GM19035 (cell line): ENCODE measurements at regions not wholly inside any gene's neighbourhood (a gene's known extent, or its start where the extent isn't known, plus 50 kb on each side); places are given as distances from the start of the nearest gene placed in this dataset.
"Not testable (repeated sequence)": the region's sequence is repeated elsewhere in the genome, so short reads cannot be mapped to it uniquely, and the experiment has no call there.

Experiments used
- ATAC-seq: cut with Tn5 transposase; IDR thresholded peaks from one replicate; pipeline ENCODE4 v1.9.1; 2021; ENCODE audit not compliant: unreplicated experiment

DNA sequence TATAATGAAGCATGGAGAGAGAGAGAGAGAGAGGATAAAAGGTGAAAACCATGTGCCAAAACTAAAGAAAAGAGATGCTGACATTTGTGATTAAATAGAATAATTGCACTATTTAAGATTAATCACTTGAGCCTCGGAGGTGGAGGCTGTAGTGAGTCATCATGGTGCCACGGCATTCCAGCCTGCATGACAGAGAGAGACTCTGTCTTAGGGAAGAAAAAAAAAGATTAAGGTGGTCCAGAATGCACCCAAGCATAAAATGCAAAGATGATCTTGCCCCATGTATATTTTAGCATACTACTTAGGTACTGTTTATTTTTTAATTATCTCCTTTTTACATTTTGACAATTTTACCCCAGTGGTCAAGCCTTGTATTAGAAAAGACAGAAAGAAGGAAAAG, 742.5 kb downstream of the SPATA31A1 start:
- ATAC-seq, result not testable (repeated sequence)

- not testable (repeated sequence) for ATAC-seq
Measured at GRCh38 chr9:40106003-40106782, 750.7 kb downstream of the SPATA31A1 start.

DNA sequence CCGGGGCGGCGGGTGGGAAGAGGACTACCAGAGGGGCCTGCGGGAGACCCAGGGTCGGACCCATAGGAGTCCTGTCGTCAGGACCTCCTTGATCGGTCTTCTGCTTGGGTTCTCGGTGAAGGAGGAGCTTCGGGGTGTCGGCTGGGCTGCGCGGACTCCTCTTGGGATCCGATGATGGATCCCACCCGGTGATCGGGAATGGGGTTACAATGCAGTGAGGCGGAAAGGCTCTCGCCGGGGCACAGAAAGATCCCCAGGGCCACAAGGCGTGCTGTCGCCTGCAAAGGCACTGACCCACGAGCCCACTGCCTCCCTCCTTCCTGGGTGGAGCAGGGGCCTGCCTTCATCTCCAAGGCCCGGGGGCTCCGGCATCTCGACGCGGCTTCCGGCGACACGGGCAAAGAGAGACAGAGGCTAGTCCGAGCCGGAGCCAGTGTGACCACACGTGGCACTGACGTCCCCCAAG, 751.3 kb downstream of the SPATA31A1 start:
- not testable (repeated sequence) for ATAC-seq

- not testable (repeated sequence) for ATAC-seq
Measured at GRCh38 chr9:40107251-40107650, 751.8 kb downstream of the SPATA31A1 start.

GRCh38 chr9:40108465-40108864, 753.0 kb downstream of the SPATA31A1 start:
- ATAC-seq, result not testable (repeated sequence)

- ATAC-seq, result not testable (repeated sequence)
Measured at GRCh38 chr9:40110751-40111150, 755.3 kb downstream of the SPATA31A1 start.

GRCh38 chr9:40111571-40111970, 756.1 kb downstream of the SPATA31A1 start:
- not testable (repeated sequence) for ATAC-seq

DNA sequence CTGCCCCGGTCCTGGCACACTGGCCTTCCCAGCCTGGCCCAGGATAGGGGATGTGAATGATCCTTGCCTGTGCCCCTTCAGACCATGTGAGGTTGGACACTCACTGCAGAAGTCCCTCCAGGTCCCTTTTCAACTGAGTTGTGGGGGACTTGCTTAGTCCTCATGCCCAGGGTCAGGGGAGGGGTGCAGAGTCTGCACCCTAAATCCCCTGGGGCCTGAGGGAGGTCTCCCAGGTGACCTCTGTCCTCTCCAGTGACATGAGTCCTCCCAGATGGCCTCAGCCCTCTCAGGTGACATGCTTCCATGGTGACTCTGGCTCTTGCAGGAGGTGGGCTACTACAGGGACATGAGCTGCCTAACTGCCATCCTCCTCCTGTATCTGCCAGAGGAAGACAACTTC, 775.1 kb downstream of the SPATA31A1 start:
- not testable (repeated sequence) for ATAC-seq

DNA sequence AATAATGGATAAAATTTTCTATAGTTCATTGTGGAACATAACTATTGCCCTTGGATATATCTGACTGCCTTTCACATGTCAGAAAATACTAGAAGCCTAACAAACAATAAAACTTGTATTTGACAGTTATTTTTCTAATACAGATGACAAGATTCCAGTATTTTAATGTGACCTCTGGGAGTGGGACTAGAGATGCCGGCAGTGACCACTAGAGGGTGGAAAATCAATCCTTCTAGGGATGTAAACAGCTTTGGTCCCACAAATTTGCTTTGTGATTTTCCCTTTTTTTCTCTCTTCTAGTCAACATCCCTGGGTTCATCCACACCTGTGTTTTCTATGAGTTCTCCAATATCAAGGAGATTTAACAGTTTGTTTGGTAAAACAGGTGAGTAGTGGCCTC, 813.7 kb downstream of the SPATA31A1 start:
- ATAC-seq, result peak; percentile 84

DNA sequence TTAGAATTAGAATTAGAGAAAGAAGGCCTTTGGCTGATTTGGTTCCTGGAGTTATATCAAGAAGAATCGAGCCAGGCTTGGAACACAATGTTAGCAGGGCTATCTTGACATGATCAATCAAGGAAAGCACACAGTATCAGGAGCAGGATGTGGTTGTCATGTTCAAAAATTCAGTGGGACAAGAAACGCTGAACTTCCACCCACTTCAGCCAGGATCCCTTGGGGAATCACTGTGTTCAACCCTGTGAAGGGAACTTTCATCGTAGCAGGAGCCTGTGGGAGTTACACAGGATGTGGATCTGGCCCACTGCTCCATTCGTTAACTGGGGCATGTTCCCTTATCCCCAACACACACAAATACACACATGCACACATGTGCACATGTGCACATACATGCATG, 817.8 kb downstream of the SPATA31A1 start:
- not testable (repeated sequence) for ATAC-seq

DNA sequence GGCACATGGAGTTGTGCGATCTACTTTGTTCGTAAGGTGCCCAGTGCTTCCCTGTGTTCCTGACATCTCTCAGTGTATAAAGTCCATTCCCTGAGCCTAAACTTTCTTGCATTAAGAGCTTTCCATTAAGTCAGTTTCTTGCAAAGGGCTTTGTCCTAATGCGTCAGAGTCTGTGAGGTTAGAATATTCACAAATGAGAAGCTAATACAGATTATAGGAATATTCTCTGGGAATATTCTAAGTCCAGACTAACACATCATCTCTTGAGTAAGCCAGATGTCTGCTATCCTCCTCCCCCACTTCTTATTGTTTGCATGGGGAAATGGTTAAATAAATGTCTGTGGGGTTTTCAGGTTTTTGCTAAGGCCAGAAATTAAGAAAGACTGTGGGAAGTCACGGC, 818.6 kb downstream of the SPATA31A1 start:
- not testable (repeated sequence) for ATAC-seq

- not testable (repeated sequence) for ATAC-seq
Measured at GRCh38 chr9:40177403-40177802, 821.9 kb downstream of the SPATA31A1 start.

- ATAC-seq, result not testable (repeated sequence)
Measured at GRCh38 chr9:40191403-40191802, 835.9 kb downstream of the SPATA31A1 start.

DNA sequence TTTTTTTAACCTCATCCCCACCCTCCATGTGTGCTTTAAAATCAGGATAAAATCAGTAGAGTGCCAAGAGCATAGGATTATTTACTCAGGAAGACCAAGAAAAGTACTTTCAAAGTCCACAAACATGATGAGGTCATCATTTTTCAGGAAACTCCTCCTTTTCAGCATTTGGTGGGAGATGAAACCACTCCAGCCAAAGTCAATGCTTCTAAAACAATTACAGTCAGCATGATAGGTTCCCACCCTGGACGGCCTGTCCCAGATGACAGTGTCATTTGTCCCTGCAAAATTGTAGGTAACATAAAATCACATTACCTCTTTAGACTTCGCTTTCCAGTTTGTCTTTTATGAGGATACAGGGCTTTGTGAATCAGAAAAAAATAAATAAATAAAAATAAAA, 836.7 kb downstream of the SPATA31A1 start:
- not testable (repeated sequence) for ATAC-seq

GRCh38 chr9:40196165-40196714, 840.8 kb downstream of the SPATA31A1 start:
- not testable (repeated sequence) for ATAC-seq

- ATAC-seq, result not testable (repeated sequence)
Measured at GRCh38 chr9:40196803-40197202, 841.3 kb downstream of the SPATA31A1 start.

GRCh38 chr9:40221596-40222233, 866.2 kb downstream of the SPATA31A1 start:
- ATAC-seq, result not testable (repeated sequence)

DNA sequence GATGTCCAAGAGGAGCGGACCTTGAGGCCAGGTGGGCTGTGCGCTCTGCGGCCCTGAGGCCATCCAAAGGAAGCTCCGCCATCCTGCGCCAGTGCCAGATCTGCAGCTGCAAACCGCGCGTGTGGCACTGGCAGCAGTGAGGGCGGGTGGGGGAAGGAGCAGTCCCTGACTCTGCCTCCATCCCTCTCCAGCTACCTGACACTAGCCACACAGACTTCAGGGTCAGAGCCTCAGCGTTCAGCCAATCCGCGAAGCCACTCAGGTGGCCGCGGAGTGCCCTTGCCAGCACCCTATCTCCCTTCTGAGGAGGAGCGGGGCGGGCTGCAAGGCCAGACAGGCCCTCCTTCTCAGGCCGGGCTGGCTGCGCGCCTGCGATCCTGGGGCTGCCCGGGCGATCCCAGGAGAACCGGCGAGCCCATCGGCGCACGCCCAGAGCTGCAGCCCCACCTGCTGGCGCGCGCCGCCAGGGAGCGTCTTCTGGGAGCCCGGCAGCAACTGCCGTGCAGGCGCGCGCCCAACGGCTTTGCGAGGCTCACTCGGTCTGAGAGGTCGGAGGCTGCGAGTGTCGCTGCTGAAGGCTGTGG, 867.2 kb downstream of the SPATA31A1 start:
- ATAC-seq, result not testable (repeated sequence)

GRCh38 chr9:40223353-40223752, 867.9 kb downstream of the SPATA31A1 start:
- ATAC-seq, result not testable (repeated sequence)
